ENCODE measurements at regions not wholly inside any gene's neighbourhood (a gene's known extent, or its start where the extent isn't known, plus 50 kb on each side); places are given as distances from the start of the nearest gene placed in this dataset.
A peak's percentile ranks its signal among the peaks of the same experiment; 100 is the strongest.

DNA sequence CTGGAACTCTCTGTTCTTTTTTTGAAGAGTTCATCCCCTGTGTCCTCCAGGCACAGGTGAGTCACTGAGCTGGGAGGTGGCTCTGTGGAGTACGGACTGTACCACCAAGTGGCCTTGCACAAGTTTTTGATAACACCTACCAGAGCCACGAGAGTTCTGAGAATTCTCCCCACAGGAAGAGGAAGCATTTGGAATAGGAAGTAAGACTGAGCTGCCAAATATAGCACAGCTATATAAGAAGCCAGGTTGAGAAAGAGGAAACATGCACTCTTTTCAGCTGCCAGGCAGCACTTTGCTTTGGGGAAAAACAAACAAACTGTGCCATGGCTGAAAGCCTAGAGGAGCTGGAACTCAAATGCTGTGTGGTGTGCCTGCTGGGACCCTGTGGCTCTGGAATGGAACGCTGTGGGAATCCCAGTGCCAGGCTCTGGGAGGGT, 70.8 kb upstream of the RIPOR2 start:
- TF ChIP-seq ISL1 (CRISPR knock-in tag; IDR thresholded peaks at IDR 0.05) = no peak
- no peak for TF ChIP-seq GLIS3 (CRISPR knock-in tag; IDR thresholded peaks at IDR 0.05)
- TF ChIP-seq, protein P1, sequence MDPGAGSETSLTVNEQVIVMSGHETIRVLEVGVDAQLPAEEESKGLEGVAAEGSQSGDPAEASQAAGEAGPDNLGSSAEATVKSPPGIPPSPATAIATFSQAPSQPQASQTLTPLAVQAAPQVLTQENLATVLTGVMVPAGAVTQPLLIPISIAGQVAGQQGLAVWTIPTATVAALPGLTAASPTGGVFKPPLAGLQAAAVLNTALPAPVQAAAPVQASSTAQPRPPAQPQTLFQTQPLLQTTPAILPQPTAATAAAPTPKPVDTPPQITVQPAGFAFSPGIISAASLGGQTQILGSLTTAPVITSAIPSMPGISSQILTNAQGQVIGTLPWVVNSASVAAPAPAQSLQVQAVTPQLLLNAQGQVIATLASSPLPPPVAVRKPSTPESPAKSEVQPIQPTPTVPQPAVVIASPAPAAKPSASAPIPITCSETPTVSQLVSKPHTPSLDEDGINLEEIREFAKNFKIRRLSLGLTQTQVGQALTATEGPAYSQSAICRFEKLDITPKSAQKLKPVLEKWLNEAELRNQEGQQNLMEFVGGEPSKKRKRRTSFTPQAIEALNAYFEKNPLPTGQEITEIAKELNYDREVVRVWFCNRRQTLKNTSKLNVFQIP (CRISPR knock-in tag; IDR thresholded peaks at IDR 0.05; ENCODE audit: borderline replicate concordance, low read depth) = no peak
- no peak for TF ChIP-seq ZFP3 (CRISPR knock-in tag; IDR thresholded peaks at IDR 0.05)
- TF ChIP-seq, protein P2, sequence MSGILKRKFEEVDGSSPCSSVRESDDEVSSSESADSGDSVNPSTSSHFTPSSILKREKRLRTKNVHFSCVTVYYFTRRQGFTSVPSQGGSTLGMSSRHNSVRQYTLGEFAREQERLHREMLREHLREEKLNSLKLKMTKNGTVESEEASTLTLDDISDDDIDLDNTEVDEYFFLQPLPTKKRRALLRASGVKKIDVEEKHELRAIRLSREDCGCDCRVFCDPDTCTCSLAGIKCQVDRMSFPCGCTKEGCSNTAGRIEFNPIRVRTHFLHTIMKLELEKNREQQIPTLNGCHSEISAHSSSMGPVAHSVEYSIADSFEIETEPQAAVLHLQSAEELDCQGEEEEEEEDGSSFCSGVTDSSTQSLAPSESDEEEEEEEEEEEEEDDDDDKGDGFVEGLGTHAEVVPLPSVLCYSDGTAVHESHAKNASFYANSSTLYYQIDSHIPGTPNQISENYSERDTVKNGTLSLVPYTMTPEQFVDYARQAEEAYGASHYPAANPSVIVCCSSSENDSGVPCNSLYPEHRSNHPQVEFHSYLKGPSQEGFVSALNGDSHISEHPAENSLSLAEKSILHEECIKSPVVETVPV (CRISPR knock-in tag; IDR thresholded peaks at IDR 0.05) = no peak
- no peak for TF ChIP-seq CSDC2 (CRISPR knock-in tag; IDR thresholded peaks at IDR 0.05)
- TF ChIP-seq ZNF565 (CRISPR knock-in tag; conservative IDR thresholded peaks at IDR 0.05; ENCODE audit: low read depth) = no peak
- no peak for TF ChIP-seq ZNF8 (CRISPR knock-in tag; IDR thresholded peaks at IDR 0.05)
- no peak for TF ChIP-seq ARNTL (CRISPR knock-in tag; IDR thresholded peaks at IDR 0.05; ENCODE audit: borderline replicate concordance, low read depth)
- no peak for TF ChIP-seq OSR1 (CRISPR knock-in tag; IDR thresholded peaks at IDR 0.05)
- TF ChIP-seq ZFP30 (CRISPR knock-in tag; IDR thresholded peaks at IDR 0.05) = no peak
- TF ChIP-seq, protein P3, sequence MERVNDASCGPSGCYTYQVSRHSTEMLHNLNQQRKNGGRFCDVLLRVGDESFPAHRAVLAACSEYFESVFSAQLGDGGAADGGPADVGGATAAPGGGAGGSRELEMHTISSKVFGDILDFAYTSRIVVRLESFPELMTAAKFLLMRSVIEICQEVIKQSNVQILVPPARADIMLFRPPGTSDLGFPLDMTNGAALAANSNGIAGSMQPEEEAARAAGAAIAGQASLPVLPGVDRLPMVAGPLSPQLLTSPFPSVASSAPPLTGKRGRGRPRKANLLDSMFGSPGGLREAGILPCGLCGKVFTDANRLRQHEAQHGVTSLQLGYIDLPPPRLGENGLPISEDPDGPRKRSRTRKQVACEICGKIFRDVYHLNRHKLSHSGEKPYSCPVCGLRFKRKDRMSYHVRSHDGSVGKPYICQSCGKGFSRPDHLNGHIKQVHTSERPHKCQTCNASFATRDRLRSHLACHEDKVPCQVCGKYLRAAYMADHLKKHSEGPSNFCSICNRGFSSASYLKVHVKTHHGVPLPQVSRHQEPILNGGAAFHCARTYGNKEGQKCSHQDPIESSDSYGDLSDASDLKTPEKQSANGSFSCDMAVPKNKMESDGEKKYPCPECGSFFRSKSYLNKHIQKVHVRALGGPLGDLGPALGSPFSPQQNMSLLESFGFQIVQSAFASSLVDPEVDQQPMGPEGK (CRISPR knock-in tag; IDR thresholded peaks at IDR 0.05; ENCODE audit: borderline replicate concordance) = no peak
- TF ChIP-seq TOX (CRISPR knock-in tag; IDR thresholded peaks at IDR 0.05; ENCODE audit: borderline replicate concordance) = no peak
- TF ChIP-seq, protein P4, sequence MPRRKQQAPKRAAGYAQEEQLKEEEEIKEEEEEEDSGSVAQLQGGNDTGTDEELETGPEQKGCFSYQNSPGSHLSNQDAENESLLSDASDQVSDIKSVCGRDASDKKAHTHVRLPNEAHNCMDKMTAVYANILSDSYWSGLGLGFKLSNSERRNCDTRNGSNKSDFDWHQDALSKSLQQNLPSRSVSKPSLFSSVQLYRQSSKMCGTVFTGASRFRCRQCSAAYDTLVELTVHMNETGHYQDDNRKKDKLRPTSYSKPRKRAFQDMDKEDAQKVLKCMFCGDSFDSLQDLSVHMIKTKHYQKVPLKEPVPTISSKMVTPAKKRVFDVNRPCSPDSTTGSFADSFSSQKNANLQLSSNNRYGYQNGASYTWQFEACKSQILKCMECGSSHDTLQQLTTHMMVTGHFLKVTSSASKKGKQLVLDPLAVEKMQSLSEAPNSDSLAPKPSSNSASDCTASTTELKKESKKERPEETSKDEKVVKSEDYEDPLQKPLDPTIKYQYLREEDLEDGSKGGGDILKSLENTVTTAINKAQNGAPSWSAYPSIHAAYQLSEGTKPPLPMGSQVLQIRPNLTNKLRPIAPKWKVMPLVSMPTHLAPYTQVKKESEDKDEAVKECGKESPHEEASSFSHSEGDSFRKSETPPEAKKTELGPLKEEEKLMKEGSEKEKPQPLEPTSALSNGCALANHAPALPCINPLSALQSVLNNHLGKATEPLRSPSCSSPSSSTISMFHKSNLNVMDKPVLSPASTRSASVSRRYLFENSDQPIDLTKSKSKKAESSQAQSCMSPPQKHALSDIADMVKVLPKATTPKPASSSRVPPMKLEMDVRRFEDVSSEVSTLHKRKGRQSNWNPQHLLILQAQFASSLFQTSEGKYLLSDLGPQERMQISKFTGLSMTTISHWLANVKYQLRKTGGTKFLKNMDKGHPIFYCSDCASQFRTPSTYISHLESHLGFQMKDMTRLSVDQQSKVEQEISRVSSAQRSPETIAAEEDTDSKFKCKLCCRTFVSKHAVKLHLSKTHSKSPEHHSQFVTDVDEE (CRISPR knock-in tag; IDR thresholded peaks at IDR 0.05) = no peak
- peak; percentile 44; the same call in 2 of the 3 replicates for ATAC-seq

DNA sequence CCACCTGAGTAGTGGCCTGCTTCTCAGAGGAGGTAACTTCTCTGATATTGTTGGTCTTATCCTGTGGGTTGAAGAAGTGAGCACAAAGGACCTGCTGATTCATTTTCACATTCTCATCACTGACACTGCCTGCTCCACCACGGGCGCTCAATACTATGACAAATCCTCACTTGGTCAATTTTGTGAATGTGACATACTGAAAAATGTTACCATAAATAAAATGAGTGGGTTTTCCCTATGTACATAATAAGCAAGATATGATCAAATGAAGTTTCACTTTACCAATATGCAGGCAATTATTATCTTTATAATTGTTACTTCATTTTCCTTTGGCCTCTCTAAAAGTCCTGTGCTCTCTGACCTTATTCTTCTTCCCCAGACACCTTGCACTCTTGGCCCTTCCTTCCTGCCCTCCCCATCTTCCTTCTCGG, 71.5 kb upstream of the RIPOR2 start:
- TF ChIP-seq ZFP3 (CRISPR knock-in tag; IDR thresholded peaks at IDR 0.05) = no peak
- TF ChIP-seq TOX (CRISPR knock-in tag; IDR thresholded peaks at IDR 0.05; ENCODE audit: borderline replicate concordance) = no peak
- TF ChIP-seq ZC3H10 (CRISPR knock-in tag; IDR thresholded peaks at IDR 0.05) = no peak
- TF ChIP-seq GLIS3 (CRISPR knock-in tag; IDR thresholded peaks at IDR 0.05) = no peak
- TF ChIP-seq ISL1 (CRISPR knock-in tag; IDR thresholded peaks at IDR 0.05) = no peak
- no peak for TF ChIP-seq BACH2 (CRISPR knock-in tag; IDR thresholded peaks at IDR 0.05; ENCODE audit: borderline replicate concordance)
- TF ChIP-seq ARNTL (CRISPR knock-in tag; IDR thresholded peaks at IDR 0.05; ENCODE audit: borderline replicate concordance, low read depth) = no peak
- no peak for ATAC-seq

DNA sequence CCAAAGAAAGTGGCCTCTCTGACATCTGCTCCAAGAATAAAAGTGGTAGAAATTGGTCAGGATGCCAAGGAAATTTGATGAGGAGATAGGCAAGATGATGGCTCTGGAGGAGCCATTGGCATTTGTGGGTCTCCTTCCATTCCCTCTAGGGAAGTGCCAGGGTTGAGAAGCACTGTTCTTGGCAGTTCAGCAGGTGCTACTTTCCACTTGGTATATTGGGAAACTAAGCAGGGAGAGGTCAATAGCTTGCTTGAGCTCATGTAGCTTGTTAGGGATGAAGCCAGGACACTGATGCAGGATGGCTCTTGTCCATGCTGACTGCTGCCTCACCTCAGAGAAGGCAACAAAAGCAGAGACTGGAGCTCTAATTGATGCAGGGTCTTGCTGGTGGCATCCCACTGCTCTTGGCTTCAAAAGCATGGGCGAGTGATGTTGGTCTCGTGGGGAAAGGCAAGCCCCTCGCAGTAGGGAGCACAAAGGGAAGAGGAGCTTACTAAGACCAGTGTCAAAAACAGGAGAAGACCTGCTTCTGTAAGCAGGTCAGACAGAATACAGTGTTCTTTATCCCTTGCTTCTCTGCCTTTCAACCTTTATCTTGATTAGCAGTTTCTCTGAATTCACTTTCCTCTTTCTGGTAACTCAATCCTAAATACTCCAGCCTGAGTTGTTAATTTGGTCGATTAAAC, 73.1 kb upstream of the RIPOR2 start:
- no peak for ATAC-seq
- TF ChIP-seq, protein P2 (CRISPR knock-in tag; IDR thresholded peaks at IDR 0.05) = no peak
- TF ChIP-seq OSR1 (CRISPR knock-in tag; IDR thresholded peaks at IDR 0.05) = no peak
- TF ChIP-seq ZC3H10 (CRISPR knock-in tag; IDR thresholded peaks at IDR 0.05) = no peak
- no peak for TF ChIP-seq RARB (CRISPR knock-in tag; IDR thresholded peaks at IDR 0.05)
- no peak for TF ChIP-seq ZFP3 (CRISPR knock-in tag; IDR thresholded peaks at IDR 0.05)
- TF ChIP-seq GLIS3 (CRISPR knock-in tag; IDR thresholded peaks at IDR 0.05) = no peak
- no peak for TF ChIP-seq BACH2 (CRISPR knock-in tag; IDR thresholded peaks at IDR 0.05; ENCODE audit: borderline replicate concordance)
- TF ChIP-seq ARNTL (CRISPR knock-in tag; IDR thresholded peaks at IDR 0.05; ENCODE audit: borderline replicate concordance, low read depth) = no peak
- TF ChIP-seq TOX (CRISPR knock-in tag; IDR thresholded peaks at IDR 0.05; ENCODE audit: borderline replicate concordance) = no peak
- no peak for TF ChIP-seq PPARA (CRISPR knock-in tag; IDR thresholded peaks at IDR 0.05; ENCODE audit: borderline replicate concordance)
- TF ChIP-seq, protein P1 (CRISPR knock-in tag; IDR thresholded peaks at IDR 0.05; ENCODE audit: borderline replicate concordance, low read depth) = no peak

All from SK-N-SH treated with all-trans-retinoic acid at 6 μM for 48 hours (cell line).